ENCODE measurements at regions not wholly inside any gene's neighbourhood (a gene's known extent, or its start where the extent isn't known, plus 50 kb on each side); places are given as distances from the start of the nearest gene placed in this dataset.

DNA sequence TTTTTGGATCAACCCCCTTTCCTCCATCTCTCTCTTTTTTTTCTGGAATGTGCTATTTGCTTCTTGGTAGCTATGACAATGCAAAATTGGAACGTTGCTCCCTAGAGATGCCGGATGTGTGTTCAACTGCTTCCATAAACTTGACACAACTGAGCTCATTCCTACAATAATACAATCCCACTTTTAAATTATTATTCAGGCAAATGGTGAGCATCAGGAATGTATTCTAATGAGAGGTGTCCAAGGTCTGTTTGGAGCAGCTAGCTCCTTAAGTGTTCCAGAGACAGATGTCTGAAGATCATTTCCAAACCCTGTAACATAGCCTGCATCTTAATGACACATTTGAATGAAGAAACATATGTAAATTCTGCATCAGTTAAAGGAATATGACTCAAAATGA, 518.4 kb downstream of the TAF11L14 start:
- Mint-ChIP-seq H3K27me3 (no peaks in the 10 kb centered on the region), H3K4me1 (no peaks in the 10 kb centered on the region), H3K27ac (no peak overlapping the region), H3K9me3 (no peaks in the 10 kb centered on the region), H3K36me3 (ENCODE audit: low read depth) (no peaks in the 10 kb centered on the region), H3K4me3 (no peak overlapping the region)
- DNase-seq = no peak
- intact Hi-C loops (cut with micrococcal nuclease) = no loop called here

DNA sequence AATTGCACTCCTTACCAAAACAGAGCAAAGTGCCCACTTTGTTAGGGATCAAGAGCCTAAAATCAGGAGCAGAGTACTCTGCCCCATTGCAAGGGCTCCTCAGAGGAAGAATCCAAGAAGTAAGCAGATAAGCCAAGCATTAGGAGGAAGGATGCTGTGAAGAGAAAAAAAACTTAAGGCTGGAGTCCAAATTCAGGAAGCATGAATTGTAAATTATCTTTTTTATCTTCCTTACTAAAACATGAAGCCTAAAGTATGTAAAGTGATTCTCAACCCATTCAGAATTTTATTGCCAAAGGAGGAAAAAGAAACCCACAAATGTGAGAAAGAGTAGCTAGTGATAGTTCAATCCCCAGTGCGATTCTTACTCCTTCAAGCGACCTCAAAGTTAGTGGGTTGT, 523.9 kb downstream of the TAF11L14 start:
- intact Hi-C loops (cut with micrococcal nuclease) = no loop called here
- no peak for DNase-seq
- Mint-ChIP-seq H3K27ac (no peak overlapping the region), H3K27me3 (no peaks in the 10 kb centered on the region), H3K4me3 (no peak overlapping the region), H3K36me3 (ENCODE audit: low read depth) (no peaks in the 10 kb centered on the region), H3K4me1 (no peaks in the 10 kb centered on the region), H3K9me3 (peaks cover 8% of the 10 kb centered on the region)

DNA sequence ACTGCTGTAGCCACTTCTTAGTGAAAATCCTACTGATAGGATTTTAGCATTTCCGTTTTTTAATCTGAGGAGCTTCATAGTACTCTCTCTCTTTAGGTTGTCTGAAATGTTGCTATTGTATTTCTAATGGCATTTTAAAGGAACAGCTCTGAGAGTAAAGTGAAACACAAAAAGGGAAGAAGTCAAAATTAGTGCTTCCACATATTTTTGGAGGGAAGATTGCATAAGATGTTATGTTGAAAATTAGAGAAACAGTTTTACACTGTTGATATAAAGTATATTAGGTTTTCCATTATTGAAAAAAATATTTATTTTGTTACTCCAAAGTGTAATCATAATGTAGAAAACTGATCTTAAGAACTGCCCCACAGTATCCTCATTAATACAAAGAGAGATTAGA, 525.1 kb downstream of the TAF11L14 start:
- H3K9me3 Mint-ChIP-seq = peaks cover 8% of the 10 kb centered on the region
- no peaks in the 10 kb centered on the region for H3K27me3 Mint-ChIP-seq
- no peaks in the 10 kb centered on the region for H3K36me3 Mint-ChIP-seq (ENCODE audit: low read depth)
- no peak overlapping the region for H3K4me3 Mint-ChIP-seq
- intact Hi-C loops (cut with micrococcal nuclease) = no loop called here
- H3K27ac Mint-ChIP-seq = no peak overlapping the region
- no peak for DNase-seq
- H3K4me1 Mint-ChIP-seq = no peaks in the 10 kb centered on the region

- no peaks in the 10 kb centered on the region for H3K27me3 Mint-ChIP-seq
- intact Hi-C loops (cut with micrococcal nuclease) = no loop called here
- H3K27ac Mint-ChIP-seq = no peak overlapping the region
- no peaks in the 10 kb centered on the region for H3K4me1 Mint-ChIP-seq
- peaks cover 4% of the 10 kb centered on the region for H3K9me3 Mint-ChIP-seq
- DNase-seq = no peak
- H3K4me3 Mint-ChIP-seq = no peak overlapping the region
- H3K36me3 Mint-ChIP-seq (ENCODE audit: low read depth) = no peaks in the 10 kb centered on the region
Observed at GRCh38 chr5:18171684-18172083, 537.4 kb downstream of the TAF11L14 start.

- H3K27ac Mint-ChIP-seq = no peak overlapping the region
- H3K4me1 Mint-ChIP-seq = no peaks in the 10 kb centered on the region
- intact Hi-C loops (cut with micrococcal nuclease) = no loop called here
- H3K4me3 Mint-ChIP-seq = no peak overlapping the region
- H3K9me3 Mint-ChIP-seq = no peaks in the 10 kb centered on the region
- H3K36me3 Mint-ChIP-seq (ENCODE audit: low read depth) = no peaks in the 10 kb centered on the region
- H3K27me3 Mint-ChIP-seq = no peaks in the 10 kb centered on the region
- no peak for DNase-seq
Observed at GRCh38 chr5:18179579-18179978, 545.3 kb downstream of the TAF11L14 start.

- intact Hi-C loops (cut with micrococcal nuclease) = no loop called here
- Mint-ChIP-seq H3K27me3 (no peaks in the 10 kb centered on the region), H3K4me1 (no peaks in the 10 kb centered on the region), H3K4me3 (no peak overlapping the region), H3K36me3 (ENCODE audit: low read depth) (no peaks in the 10 kb centered on the region), H3K9me3 (no peaks in the 10 kb centered on the region), H3K27ac (no peak overlapping the region)
- no peak for DNase-seq
Observed at GRCh38 chr5:18181575-18181974, 547.3 kb downstream of the TAF11L14 start.

GRCh38 chr5:18195910-18196309, 561.6 kb downstream of the TAF11L14 start:
- no peak overlapping the region for H3K27ac Mint-ChIP-seq
- peaks cover 13% of the 10 kb centered on the region for H3K9me3 Mint-ChIP-seq
- intact Hi-C loops (cut with micrococcal nuclease) = no loop called here
- H3K27me3 Mint-ChIP-seq = no peaks in the 10 kb centered on the region
- H3K4me3 Mint-ChIP-seq = no peak overlapping the region
- DNase-seq = no peak
- H3K4me1 Mint-ChIP-seq = no peaks in the 10 kb centered on the region
- H3K36me3 Mint-ChIP-seq (ENCODE audit: low read depth) = no peaks in the 10 kb centered on the region

- no peak for DNase-seq
- H3K9me3 Mint-ChIP-seq = peaks cover 13% of the 10 kb centered on the region
- intact Hi-C loops (cut with micrococcal nuclease) = no loop called here
- no peaks in the 10 kb centered on the region for H3K27me3 Mint-ChIP-seq
- no peak overlapping the region for H3K4me3 Mint-ChIP-seq
- no peak overlapping the region for H3K27ac Mint-ChIP-seq
- no peaks in the 10 kb centered on the region for H3K4me1 Mint-ChIP-seq
- no peaks in the 10 kb centered on the region for H3K36me3 Mint-ChIP-seq (ENCODE audit: low read depth)
Observed at GRCh38 chr5:18197734-18198133, 563.5 kb downstream of the TAF11L14 start.

- no peaks in the 10 kb centered on the region for H3K27me3 Mint-ChIP-seq
- H3K9me3 Mint-ChIP-seq = peaks cover 9% of the 10 kb centered on the region
- no peak overlapping the region for H3K4me3 Mint-ChIP-seq
- H3K36me3 Mint-ChIP-seq (ENCODE audit: low read depth) = no peaks in the 10 kb centered on the region
- no peak overlapping the region for H3K27ac Mint-ChIP-seq
- H3K4me1 Mint-ChIP-seq = no peaks in the 10 kb centered on the region
- intact Hi-C loops (cut with micrococcal nuclease) = no loop called here
- DNase-seq = no peak
Observed at GRCh38 chr5:18202164-18202563, 567.9 kb downstream of the TAF11L14 start.

DNA sequence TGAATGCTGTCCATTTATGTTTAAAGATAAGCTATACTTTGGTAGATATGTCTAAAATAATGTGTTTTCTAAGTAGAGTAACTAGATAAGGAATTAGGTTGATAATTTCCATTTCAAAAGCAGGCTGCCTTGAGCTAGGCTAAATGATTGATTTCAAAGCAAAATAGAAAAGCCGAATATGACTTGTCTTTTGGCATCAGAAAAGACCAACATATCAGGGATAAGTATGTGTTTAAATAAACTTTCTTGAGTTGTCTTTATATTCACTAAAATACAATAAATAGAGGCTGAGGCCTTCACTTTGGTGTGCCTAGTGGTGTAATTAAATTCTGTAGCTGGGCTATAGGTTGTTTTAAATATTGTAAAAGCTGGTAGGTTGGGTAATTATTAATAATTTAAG, 569.0 kb downstream of the TAF11L14 start:
- H3K9me3 Mint-ChIP-seq = peaks cover 5% of the 10 kb centered on the region
- H3K4me3 Mint-ChIP-seq = no peak overlapping the region
- no peaks in the 10 kb centered on the region for H3K36me3 Mint-ChIP-seq (ENCODE audit: low read depth)

DNA sequence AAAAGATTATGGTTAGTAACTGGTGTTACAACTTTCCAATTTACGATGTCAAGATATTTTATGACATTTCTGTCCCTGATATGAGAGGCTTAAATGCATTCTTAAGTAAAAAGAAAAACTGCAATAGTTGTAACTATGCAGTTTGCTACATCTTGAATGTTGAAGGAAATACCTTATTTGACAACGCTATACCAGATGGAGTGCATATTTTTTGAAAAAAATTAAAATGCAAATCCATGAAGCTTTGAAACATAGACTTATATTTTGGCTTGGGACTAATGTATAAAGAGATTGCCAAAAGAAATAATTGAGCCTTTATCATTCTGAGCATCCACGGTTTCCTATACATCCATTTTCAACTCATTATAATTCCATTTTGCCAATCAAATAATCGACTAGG, 579.4 kb downstream of the TAF11L14 start:
- Mint-ChIP-seq H3K27me3 (no peaks in the 10 kb centered on the region), H3K4me3 (no peak overlapping the region)

More for the DNA sequence above, 569.0 kb downstream of the TAF11L14 start:
- H3K27me3 Mint-ChIP-seq = no peaks in the 10 kb centered on the region
- DNase-seq = no peak
- intact Hi-C loops (cut with micrococcal nuclease) = no loop called here
- H3K27ac Mint-ChIP-seq = no peak overlapping the region
- no peaks in the 10 kb centered on the region for H3K4me1 Mint-ChIP-seq

GRCh38 chr5:18216016-18216415, 581.8 kb downstream of the TAF11L14 start:
- DNase-seq = no peak
- H3K36me3 Mint-ChIP-seq (ENCODE audit: low read depth) = no peaks in the 10 kb centered on the region
- H3K27ac Mint-ChIP-seq = no peak overlapping the region
- peaks cover 4% of the 10 kb centered on the region for H3K9me3 Mint-ChIP-seq
- H3K4me1 Mint-ChIP-seq = no peaks in the 10 kb centered on the region
- no peak overlapping the region for H3K4me3 Mint-ChIP-seq
- intact Hi-C loops (cut with micrococcal nuclease) = no loop called here
- H3K27me3 Mint-ChIP-seq = no peaks in the 10 kb centered on the region

More for the DNA sequence above, 579.4 kb downstream of the TAF11L14 start:
- intact Hi-C loops (cut with micrococcal nuclease) = no loop called here
- Mint-ChIP-seq H3K36me3 (ENCODE audit: low read depth) (no peaks in the 10 kb centered on the region), H3K27ac (no peak overlapping the region), H3K9me3 (peaks cover 4% of the 10 kb centered on the region), H3K4me1 (no peaks in the 10 kb centered on the region)
- no peak for DNase-seq

DNA sequence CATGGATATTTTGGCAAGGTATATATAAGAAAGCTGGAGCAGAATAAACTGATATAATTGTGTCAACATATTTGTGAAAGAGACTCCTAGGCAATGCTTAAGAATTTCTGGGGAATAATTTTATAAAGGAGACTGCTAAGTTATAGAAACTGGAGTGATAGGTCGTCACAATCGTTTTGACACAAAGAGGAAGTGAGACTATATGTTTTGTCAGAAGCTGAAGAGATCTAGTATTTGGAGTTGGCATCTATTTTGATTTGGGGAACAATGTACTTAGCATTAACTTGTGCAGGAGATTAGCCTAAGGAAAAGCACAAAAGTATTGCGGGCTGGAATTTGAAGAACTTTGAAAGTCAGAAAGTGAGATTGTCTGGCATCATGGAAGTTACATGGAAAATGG, 582.5 kb downstream of the TAF11L14 start:
- no peak overlapping the region for H3K4me3 Mint-ChIP-seq
- H3K36me3 Mint-ChIP-seq (ENCODE audit: low read depth) = no peaks in the 10 kb centered on the region
- intact Hi-C loops (cut with micrococcal nuclease) = no loop called here
- peaks cover 4% of the 10 kb centered on the region for H3K9me3 Mint-ChIP-seq
- no peak for DNase-seq
- no peaks in the 10 kb centered on the region for H3K4me1 Mint-ChIP-seq
- no peak overlapping the region for H3K27ac Mint-ChIP-seq
- H3K27me3 Mint-ChIP-seq = no peaks in the 10 kb centered on the region

DNA sequence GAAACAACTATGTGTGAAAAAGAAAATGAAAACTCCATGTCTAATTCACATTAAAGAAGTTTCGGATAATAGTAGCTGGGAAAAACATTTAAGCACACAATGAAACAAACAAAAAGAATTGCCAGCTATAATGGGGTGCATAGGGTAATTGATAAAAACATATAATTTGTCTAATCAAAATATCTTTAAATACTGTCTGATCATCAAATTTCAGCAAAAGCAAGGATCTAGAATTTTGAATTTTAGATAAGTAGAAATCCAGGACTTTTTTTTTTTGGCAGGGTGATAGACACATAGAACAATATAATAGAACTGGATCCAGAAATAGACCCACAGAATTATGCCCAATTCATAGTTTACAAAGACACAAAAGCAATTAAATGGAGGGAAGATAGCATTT, 585.0 kb downstream of the TAF11L14 start:
- intact Hi-C loops (cut with micrococcal nuclease) = no loop called here
- Mint-ChIP-seq H3K9me3 (peaks cover 4% of the 10 kb centered on the region), H3K4me1 (no peaks in the 10 kb centered on the region), H3K36me3 (ENCODE audit: low read depth) (no peaks in the 10 kb centered on the region), H3K4me3 (no peak overlapping the region), H3K27me3 (no peaks in the 10 kb centered on the region), H3K27ac (no peak overlapping the region)
- no peak for DNase-seq

- intact Hi-C loops (cut with micrococcal nuclease) = no loop called here
- Mint-ChIP-seq H3K9me3 (peaks cover 3% of the 10 kb centered on the region), H3K27me3 (no peaks in the 10 kb centered on the region), H3K4me1 (no peaks in the 10 kb centered on the region), H3K4me3 (no peak overlapping the region), H3K36me3 (ENCODE audit: low read depth) (no peaks in the 10 kb centered on the region), H3K27ac (no peak overlapping the region)
- DNase-seq = no peak
Observed at GRCh38 chr5:18220631-18221030, 586.4 kb downstream of the TAF11L14 start.

Data from activated CD4-positive, alpha-beta T cell treated with anti-CD3 and anti-CD28 coated beads, Interleukin-2, amount 10 ng/mL, durations not matched to agents 24 days and 14 days (primary cell).